Adrenal gland (tissue), 9 donors: ENCODE measurements at regions not wholly inside any gene's neighbourhood (a gene's known extent, or its start where the extent isn't known, plus 50 kb on each side); places are given as distances from the start of the nearest gene placed in this dataset.

Source experiments
- DNase-seq, 7 donors: peaks; one replicate each; pipeline ENCODE4 v3.0.0-alpha.2; 2019 to 2020
- H3K27ac ChIP-seq, 5 donors: fragments of 200-600 bp; sonication (generic) in 4 of 5; 1 replicate in 3 of 5; 2 replicates in 2 of 5; pipeline versions ENCODE4 v1.5.1 to v1.8.0; 2016 to 2020; ENCODE audit warnings: mild to moderate bottlenecking in 1 of 5
- H3K27me3 ChIP-seq: fragments of 200-600 bp; 2 replicates; pipeline ENCODE4 v1.8.0; 2021
- H3K36me3 ChIP-seq, 2 donors: fragments of 200-600 bp; replicated peaks in 1 of 2; 1 replicate in 1 of 2; 2 replicates in 1 of 2; pipeline versions ENCODE4 v1.5.1 to v1.8.0; 2018 to 2022
- H3K4me1 ChIP-seq, 2 donors: fragments of 200-600 bp; replicated peaks in 1 of 2; 1 replicate in 1 of 2; 2 replicates in 1 of 2; pipeline versions ENCODE4 v1.5.1 to v1.8.0; 2018 to 2021
- H3K4me3 ChIP-seq, 4 donors: fragments of 200-600 bp; sonication (generic) in 3 of 4; one replicate each; pipeline ENCODE4 v1.5.1; 2016 to 2018
- H3K9me3 ChIP-seq, 3 donors: fragments of 200-600 bp; sonication (generic) in 1 of 3; replicated peaks in 1 of 3; 1 replicate in 2 of 3; 2 replicates in 1 of 3; pipeline versions ENCODE4 v1.5.1 to v1.8.0; 2016 to 2021
- POLR2A ChIP-seq, 2 donors: fragments of 450-650 bp; IDR thresholded peaks; one replicate each; pipeline ENCODE4 v1.6.1; 2017; ENCODE audit warnings: antibody characterized with exemption in 2 of 2, mild to moderate bottlenecking in 2 of 2, moderate library complexity in 1 of 2
- WGBS, 4 donors: extraction: QIAGEN DNeasy Blood & Tissue Kit in 2 of 4; methylation state at CpG; one replicate each; pipeline versions ENCODE4 v1.1.5 to v1.1.7; 2013 to 2017; 5-methylcytosine and 5-hydroxymethylcytosine counted together
- intact Hi-C, 2 donors: fragments of 100-400 bp; cut with DNase I; formaldehyde crosslinking; loops; one replicate each; pipeline versions ENCODE4 v1.14.1 to v1.15.0; 2022 to 2023
- TF ChIP-seq, protein P1 (sequence below), 6 experiments: fragments of 450-650 bp in 4 of 6; fragments of 200-600 bp in 2 of 6; sonication (generic) in 1 of 6; IDR thresholded peaks; 1 replicate in 5 of 6; 2 replicates in 1 of 6; pipeline versions ENCODE4 v1.5.1 to v1.8.0; 2016 to 2021; ENCODE audit warnings: antibody characterized with exemption in 6 of 6, mild to moderate bottlenecking in 2 of 6, moderate library complexity in 1 of 6
- donor health status: healthy with polysubstance abuse.
- donor health status: Bipolar disorder and iron deficiency.
- donor health status: DM: yes; HTN: yes; CAD: no.
- donor health status: DM: no; HTN: no; CAD: no.
- donor health status: DM: no; HTN: no; CAD: no.

GRCh38 chr17:14604591-14605266 is 303.8 kb downstream of the HS3ST3B1 start:
- no peaks in the 10 kb centered on the region for H3K9me3 ChIP-seq
- H3K4me1 ChIP-seq: no peaks in the 10 kb centered on the region
- H3K27ac ChIP-seq: peak overlapping the region in 2 of 5 donors; percentile 3 to 81
- no peaks in the 10 kb centered on the region for H3K27me3 ChIP-seq
- no peak for TF ChIP-seq POLR2A (IDR thresholded peaks at IDR 0.05)
- TF ChIP-seq, protein P1, sequence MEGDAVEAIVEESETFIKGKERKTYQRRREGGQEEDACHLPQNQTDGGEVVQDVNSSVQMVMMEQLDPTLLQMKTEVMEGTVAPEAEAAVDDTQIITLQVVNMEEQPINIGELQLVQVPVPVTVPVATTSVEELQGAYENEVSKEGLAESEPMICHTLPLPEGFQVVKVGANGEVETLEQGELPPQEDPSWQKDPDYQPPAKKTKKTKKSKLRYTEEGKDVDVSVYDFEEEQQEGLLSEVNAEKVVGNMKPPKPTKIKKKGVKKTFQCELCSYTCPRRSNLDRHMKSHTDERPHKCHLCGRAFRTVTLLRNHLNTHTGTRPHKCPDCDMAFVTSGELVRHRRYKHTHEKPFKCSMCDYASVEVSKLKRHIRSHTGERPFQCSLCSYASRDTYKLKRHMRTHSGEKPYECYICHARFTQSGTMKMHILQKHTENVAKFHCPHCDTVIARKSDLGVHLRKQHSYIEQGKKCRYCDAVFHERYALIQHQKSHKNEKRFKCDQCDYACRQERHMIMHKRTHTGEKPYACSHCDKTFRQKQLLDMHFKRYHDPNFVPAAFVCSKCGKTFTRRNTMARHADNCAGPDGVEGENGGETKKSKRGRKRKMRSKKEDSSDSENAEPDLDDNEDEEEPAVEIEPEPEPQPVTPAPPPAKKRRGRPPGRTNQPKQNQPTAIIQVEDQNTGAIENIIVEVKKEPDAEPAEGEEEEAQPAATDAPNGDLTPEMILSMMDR (IDR thresholded peaks at IDR 0.05): no peak
- intact Hi-C loops: no loop called here
- no peaks in the 10 kb centered on the region for H3K36me3 ChIP-seq
- 59 to 65% (median 65%) methylated on average over 9 of the region's 9 CpGs for WGBS, 4 donors
- peak in 2 of 7 donors; percentile 2 to 15 for DNase-seq
- no peak overlapping the region for H3K4me3 ChIP-seq

GRCh38 chr17:14596224-14596623 is 295.3 kb downstream of the HS3ST3B1 start:
- no peaks in the 10 kb centered on the region for H3K9me3 ChIP-seq
- H3K27me3 ChIP-seq: no peaks in the 10 kb centered on the region
- TF ChIP-seq POLR2A (IDR thresholded peaks at IDR 0.05): no peak
- TF ChIP-seq, protein P1 (IDR thresholded peaks at IDR 0.05): no peak
- WGBS, 4 donors: 58 to 77% (median 72%) methylated on average over 4 of the region's 4 CpGs
- no peak overlapping the region for H3K27ac ChIP-seq
- H3K4me3 ChIP-seq: no peak overlapping the region
- no peaks in the 10 kb centered on the region for H3K4me1 ChIP-seq
- no peak for DNase-seq
- intact Hi-C loops: no loop called here
- no peaks in the 10 kb centered on the region for H3K36me3 ChIP-seq

DNA sequence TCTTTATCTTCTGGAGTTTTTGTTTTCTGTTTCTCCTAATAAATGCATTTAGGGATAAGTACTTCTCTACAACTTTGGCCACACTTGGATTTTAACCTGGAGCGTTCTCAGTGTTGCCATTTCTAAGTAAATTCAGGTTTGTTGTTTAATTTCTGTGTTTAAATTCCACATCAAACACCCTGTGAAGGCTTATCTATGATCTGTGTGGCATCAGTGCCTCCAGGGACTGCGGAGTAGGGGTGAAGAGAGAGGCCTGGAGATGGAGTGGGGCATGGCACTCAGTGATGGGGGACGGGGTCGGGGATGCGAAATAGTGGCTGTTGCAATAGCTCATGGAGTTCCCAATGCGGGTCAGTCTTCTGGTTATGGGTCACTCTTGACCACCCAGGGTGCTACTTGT is 294.8 kb downstream of the HS3ST3B1 start:
- TF ChIP-seq, protein P1 (IDR thresholded peaks at IDR 0.05): no peak
- no peak for TF ChIP-seq POLR2A (IDR thresholded peaks at IDR 0.05)
- 78 to 86% (median 82%) methylated on average over 6 of the region's 6 CpGs for WGBS, 4 donors
- no peaks in the 10 kb centered on the region for H3K4me1 ChIP-seq
- H3K27me3 ChIP-seq: peaks cover under 1% of the 10 kb centered on the region
- H3K36me3 ChIP-seq: no peaks in the 10 kb centered on the region
- no peak overlapping the region for H3K27ac ChIP-seq
- intact Hi-C loops: no loop called here
- DNase-seq: no peak
- H3K9me3 ChIP-seq: no peaks in the 10 kb centered on the region
- H3K4me3 ChIP-seq: no peak overlapping the region

- TF ChIP-seq, protein P1 (IDR thresholded peaks at IDR 0.05): no peak
- no peak for TF ChIP-seq POLR2A (IDR thresholded peaks at IDR 0.05)
- Histone ChIP-seq H3K9me3 (no peaks in the 10 kb centered on the region), H3K36me3 (no peaks in the 10 kb centered on the region), H3K27me3 (peaks cover 3% of the 10 kb centered on the region), H3K4me3 (no peak overlapping the region), H3K4me1 (no peaks in the 10 kb centered on the region), H3K27ac (no peak overlapping the region)
- 83 to 91% (median 85%) methylated on average over 3 to 5 of the region's 5 CpGs for WGBS, 4 donors
- intact Hi-C loops: no loop called here
- no peak for DNase-seq
Observed at GRCh38 chr17:14594690-14595089, 293.8 kb downstream of the HS3ST3B1 start.
